ENCODE measurements at regions not wholly inside any gene's neighbourhood (a gene's known extent, or its start where the extent isn't known, plus 50 kb on each side); places are given as distances from the start of the nearest gene placed in this dataset.

GRCh38 chr1:229948438-229948837 lies 118.6 kb upstream of the GALNT2 start:
- H3K4me3 ChIP-seq (replicated peaks; ENCODE audit: low read depth, low read length) = no peak overlapping the region
- DNase-seq (ENCODE audit: low read depth) = no peak
- TF ChIP-seq CTCF (IDR thresholded peaks at IDR 0.05; ENCODE audit: low read length, missing control alignments) = no peak

- no peak overlapping the region for H3K4me3 ChIP-seq (replicated peaks; ENCODE audit: low read depth, low read length)
- no peak for TF ChIP-seq CTCF (IDR thresholded peaks at IDR 0.05; ENCODE audit: low read length, missing control alignments)
- no peak for DNase-seq (ENCODE audit: low read depth)
Measured at GRCh38 chr1:229949500-229949899, 117.5 kb upstream of the GALNT2 start.

GRCh38 chr1:229950020-229950419 lies 117.0 kb upstream of the GALNT2 start:
- TF ChIP-seq CTCF (IDR thresholded peaks at IDR 0.05; ENCODE audit: low read length, missing control alignments) = no peak
- no peak overlapping the region for H3K4me3 ChIP-seq (replicated peaks; ENCODE audit: low read depth, low read length)
- DNase-seq (ENCODE audit: low read depth) = no peak

- no peak overlapping the region for H3K4me3 ChIP-seq (replicated peaks; ENCODE audit: low read depth, low read length)
- no peak for TF ChIP-seq CTCF (IDR thresholded peaks at IDR 0.05; ENCODE audit: low read length, missing control alignments)
- DNase-seq (ENCODE audit: low read depth) = no peak
Measured at GRCh38 chr1:229950908-229951307, 116.1 kb upstream of the GALNT2 start.

- DNase-seq (ENCODE audit: low read depth) = no peak
- TF ChIP-seq CTCF (IDR thresholded peaks at IDR 0.05; ENCODE audit: low read length, missing control alignments) = no peak
Measured at GRCh38 chr1:229951856-229952534, 115.0 kb upstream of the GALNT2 start.

GRCh38 chr1:229952670-229953520 lies 114.1 kb upstream of the GALNT2 start:
- no peak overlapping the region for H3K4me3 ChIP-seq (replicated peaks; ENCODE audit: low read depth, low read length)
- DNase-seq (ENCODE audit: low read depth) = no peak
- no peak for TF ChIP-seq CTCF (IDR thresholded peaks at IDR 0.05; ENCODE audit: low read length, missing control alignments)

More at GRCh38 chr1:229951856-229952534, 115.0 kb upstream of the GALNT2 start:
- H3K4me3 ChIP-seq (replicated peaks; ENCODE audit: low read depth, low read length) = no peak overlapping the region
